A673 (cell line): ENCODE measurements at regions not wholly inside any gene's neighbourhood (a gene's known extent, or its start where the extent isn't known, plus 50 kb on each side); places are given as distances from the start of the nearest gene placed in this dataset.

Source experiments
- CTCF ChIP-seq: fragments of 300-800, 200-600 bp; sonication (generic); conservative IDR thresholded peaks from 2 replicates; pipeline ENCODE4 v1.5.1; 2017; ENCODE audit warnings: low read depth, mild to moderate bottlenecking, antibody characterized with exemption, low read length, moderate library complexity, mixed read lengths
- EZH2 ChIP-seq: fragments of 200-600 bp; sonication (generic); IDR thresholded peaks from 2 replicates; pipeline ENCODE4 v1.6.1; 2017; ENCODE audit warnings: borderline replicate concordance, low read depth, mild to moderate bottlenecking, mixed read lengths, antibody characterized with exemption, low read length; ENCODE audit not compliant: poor library complexity, severe bottlenecking

GRCh38 chr22:48602805-48603518 is 1224.7 kb downstream of the BRD1 start:
- TF ChIP-seq CTCF, result no peak
- TF ChIP-seq EZH2, result no peak
